GM12891 (cell line): ENCODE measurements at regions not wholly inside any gene's neighbourhood (a gene's known extent, or its start where the extent isn't known, plus 50 kb on each side); places are given as distances from the start of the nearest gene placed in this dataset.

Source experiments
- PAX5 ChIP-seq: IDR thresholded peaks from 2 replicates; pipeline ENCODE4 v1.6.1; 2011; ENCODE audit warnings: low read length, moderate library complexity, mild to moderate bottlenecking; ENCODE audit not compliant: insufficient read depth, severe bottlenecking
- POLR2A ChIP-seq: IDR thresholded peaks from 2 replicates; pipeline ENCODE4 v1.6.1; 2011; ENCODE audit warnings: low read depth, low read length, control low read depth
- POLR2AphosphoS5 ChIP-seq: IDR thresholded peaks from 2 replicates; pipeline ENCODE4 v1.6.1; 2011; ENCODE audit warnings: low read depth, low read length, control low read depth
- POU2F2 ChIP-seq: IDR thresholded peaks from 2 replicates; pipeline ENCODE4 v1.6.1; 2011; ENCODE audit warnings: low read depth, mild to moderate bottlenecking, control low read depth, low read length, moderate library complexity
- SPI1 ChIP-seq: IDR thresholded peaks from 2 replicates; pipeline ENCODE4 v1.6.1; 2011; ENCODE audit warnings: low read depth, low read length, control low read depth
- TAF1 ChIP-seq: IDR thresholded peaks from 2 replicates; pipeline ENCODE4 v1.6.1; 2011; ENCODE audit warnings: low read depth, low read length, control low read depth

- TF ChIP-seq POLR2AphosphoS5, result no peak
- no peak for TF ChIP-seq POLR2A
- no peak for TF ChIP-seq TAF1
- no peak for TF ChIP-seq SPI1
- no peak for TF ChIP-seq PAX5
- no peak for TF ChIP-seq POU2F2
Measured at GRCh38 chr11:8315463-8315862, 51.8 kb upstream of the LMO1 start.
